ENCODE measurements at regions not wholly inside any gene's neighbourhood (a gene's known extent, or its start where the extent isn't known, plus 50 kb on each side); places are given as distances from the start of the nearest gene placed in this dataset.

DNA sequence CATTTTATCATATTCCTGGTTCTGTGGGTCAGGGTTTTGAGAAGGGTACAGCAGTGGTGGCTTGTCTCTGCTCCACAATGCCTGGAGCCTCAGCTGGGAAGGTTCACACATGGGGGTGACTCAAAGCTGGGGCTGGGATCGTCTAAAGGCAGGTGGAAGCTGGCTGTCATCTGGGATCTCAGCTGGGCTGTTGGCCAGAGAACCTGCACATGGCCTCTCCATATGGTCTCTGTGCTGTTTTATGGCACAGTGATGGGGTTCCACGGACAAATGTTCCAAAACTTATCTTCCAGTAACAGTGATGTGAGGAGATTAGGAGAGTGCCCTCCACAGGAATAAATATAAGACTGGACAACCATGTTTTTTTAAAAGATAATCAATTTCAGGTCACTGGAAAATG lies 191.4 kb downstream of the SS18 start:
- no peak for TF ChIP-seq POLR2A (IDR thresholded peaks at IDR 0.05; ENCODE audit: low read length)
- TF ChIP-seq GATA1 (IDR thresholded peaks at IDR 0.05; ENCODE audit: low read depth, low read length): no peak
